GM23338 (cell line): ENCODE measurements at regions not wholly inside any gene's neighbourhood (a gene's known extent, or its start where the extent isn't known, plus 50 kb on each side); places are given as distances from the start of the nearest gene placed in this dataset.

Experiments used
- ATAC-seq: fragments of 200-7000 bp; cut with Tn5 transposase; 3 replicates; pipeline ENCODE4 v1.9.1; 2020
- DNase-seq: peaks from one replicate; pipeline ENCODE4 v3.0.0-alpha.2; 2015; ENCODE audit warnings: low spot score
- H2AFZ ChIP-seq: fragments of 200-600 bp; sonication (generic); 2 replicates; pipeline ENCODE4 v1.8.0; 2016; ENCODE audit warnings: antibody characterized with exemption, mild to moderate bottlenecking, moderate library complexity
- H3F3A ChIP-seq: fragments of 200-600 bp; sonication (generic); replicated peaks from 2 replicates; pipeline ENCODE4 v1.8.0; 2017; ENCODE audit warnings: antibody characterized with exemption, mixed run types, low read depth
- H3K27ac ChIP-seq: fragments of 200-600 bp; sonication (generic); 2 replicates; pipeline ENCODE4 v1.6.1; 2016; ENCODE audit warnings: low read depth
- H3K27me3 ChIP-seq: fragments of 200-600 bp; sonication (generic); 2 replicates; pipeline ENCODE4 v1.8.0; 2016; ENCODE audit warnings: mild to moderate bottlenecking, mixed run types, moderate library complexity; ENCODE audit not compliant: insufficient read depth
- H3K36me3 ChIP-seq: fragments of 200-600 bp; sonication (generic); 2 replicates; pipeline ENCODE4 v1.8.0; 2016; ENCODE audit warnings: mild to moderate bottlenecking; ENCODE audit not compliant: insufficient read depth
- H3K4me1 ChIP-seq: fragments of 200-600 bp; sonication (generic); 2 replicates; pipeline ENCODE4 v1.8.0; 2016; ENCODE audit warnings: mild to moderate bottlenecking, moderate library complexity; ENCODE audit not compliant: insufficient read depth
- H3K4me2 ChIP-seq: fragments of 200-600 bp; sonication (generic); 2 replicates; pipeline ENCODE4 v1.7.1; 2017; ENCODE audit warnings: mixed run types
- H3K4me3 ChIP-seq: fragments of 200-600 bp; sonication (generic); 2 replicates; pipeline ENCODE4 v1.6.1; 2016; ENCODE audit warnings: mixed run types
- H3K79me2 ChIP-seq: fragments of 200-600 bp; sonication (generic); replicated peaks from 2 replicates; pipeline ENCODE4 v1.8.0; 2017; ENCODE audit warnings: mild to moderate bottlenecking; ENCODE audit not compliant: insufficient read depth
- H3K9me2 ChIP-seq: fragments of 200-600 bp; sonication (generic); 2 replicates; pipeline ENCODE4 v1.8.0; 2017; ENCODE audit not compliant: insufficient read depth
- H4K20me1 ChIP-seq: fragments of 200-600 bp; sonication (generic); replicated peaks from 2 replicates; pipeline ENCODE4 v1.8.0; 2017; ENCODE audit warnings: mild to moderate bottlenecking; ENCODE audit not compliant: insufficient read depth
- H3K27ac Mint-ChIP-seq: 2 replicates; pipeline ENCODE4 v1.8.0; 2020; ENCODE audit warnings: inconsistent platforms, mild to moderate bottlenecking, moderate library complexity, mixed read lengths
- H3K27me3 Mint-ChIP-seq: 3 replicates; pipeline ENCODE4 v1.8.0; 2022; ENCODE audit warnings: low read depth, mild to moderate bottlenecking, moderate library complexity, mixed read lengths, inconsistent platforms; ENCODE audit not compliant: insufficient read depth, poor library complexity
- H3K36me3 Mint-ChIP-seq: 3 replicates; pipeline ENCODE4 v1.8.0; 2021; ENCODE audit warnings: low read depth, mild to moderate bottlenecking, inconsistent platforms, moderate library complexity, mixed read lengths
- H3K4me1 Mint-ChIP-seq: 3 replicates; pipeline ENCODE4 v1.8.0; 2020; ENCODE audit warnings: mild to moderate bottlenecking, inconsistent platforms, mixed read lengths
- H3K4me3 Mint-ChIP-seq: 3 replicates; pipeline ENCODE4 v1.8.0; 2021; ENCODE audit warnings: moderate library complexity, mild to moderate bottlenecking, inconsistent platforms, mixed read lengths
- H3K9me3 Mint-ChIP-seq: 3 replicates; pipeline ENCODE4 v1.8.0; 2020; ENCODE audit warnings: moderate library complexity, mild to moderate bottlenecking, inconsistent platforms, mixed read lengths
- CREB1 ChIP-seq: fragments of 250-450 bp; sonication (Bioruptor Pico); IDR thresholded peaks from 2 replicates; pipeline ENCODE4 v1.5.0; 2020; ENCODE audit warnings: low read depth, mild to moderate bottlenecking, moderate library complexity
- EZH2 ChIP-seq: fragments of 200-600 bp; sonication (generic); IDR thresholded peaks from one replicate; pipeline ENCODE4 v1.8.0; 2017; ENCODE audit warnings: antibody characterized with exemption, mild to moderate bottlenecking, low read depth; ENCODE audit not compliant: unreplicated experiment
- EZH2phosphoT487 ChIP-seq: fragments of 200-600 bp; sonication (generic); IDR thresholded peaks from one replicate; pipeline ENCODE4 v1.8.1; 2018; ENCODE audit warnings: antibody characterized with exemption; ENCODE audit not compliant: unreplicated experiment
- JUNB ChIP-seq: IDR thresholded peaks from one replicate; pipeline ENCODE4 v1.6.1; 2016; ENCODE audit warnings: antibody characterized with exemption; ENCODE audit not compliant: unreplicated experiment
- STAT1 ChIP-seq: IDR thresholded peaks from one replicate; pipeline ENCODE4 v1.6.1; 2016; ENCODE audit warnings: antibody characterized with exemption; ENCODE audit not compliant: unreplicated experiment
- ZNF114 ChIP-seq: fragments of 250-450 bp; sonication (Bioruptor Pico); IDR thresholded peaks from 2 replicates; pipeline ENCODE4 v1.5.0; 2020; ENCODE audit warnings: mild to moderate bottlenecking, moderate library complexity
- TF ChIP-seq, protein P1 (sequence below), 2 experiments: fragments of 200-600 bp in 1 of 2; sonication (generic) in 1 of 2; conservative IDR thresholded peaks; 2 replicates each; pipeline versions ENCODE4 v1.5.1 to v1.6.1; 2016 to 2017; ENCODE audit warnings: antibody characterized with exemption in 2 of 2, low read depth in 2 of 2, mild to moderate bottlenecking in 2 of 2, moderate library complexity in 1 of 2
- TF ChIP-seq, protein P2 (sequence below): IDR thresholded peaks from 2 replicates; pipeline ENCODE4 v1.6.1; 2016; ENCODE audit warnings: antibody characterized with exemption
- TF ChIP-seq, protein P3 (sequence below): IDR thresholded peaks from one replicate; pipeline ENCODE4 v1.6.1; 2018; ENCODE audit warnings: antibody characterized with exemption; ENCODE audit not compliant: unreplicated experiment
- TF ChIP-seq, protein P4 (sequence below): fragments of 250-450 bp; sonication (Bioruptor Pico); IDR thresholded peaks from 2 replicates; pipeline ENCODE4 v1.5.0; 2020; ENCODE audit warnings: mild to moderate bottlenecking, moderate library complexity

DNA sequence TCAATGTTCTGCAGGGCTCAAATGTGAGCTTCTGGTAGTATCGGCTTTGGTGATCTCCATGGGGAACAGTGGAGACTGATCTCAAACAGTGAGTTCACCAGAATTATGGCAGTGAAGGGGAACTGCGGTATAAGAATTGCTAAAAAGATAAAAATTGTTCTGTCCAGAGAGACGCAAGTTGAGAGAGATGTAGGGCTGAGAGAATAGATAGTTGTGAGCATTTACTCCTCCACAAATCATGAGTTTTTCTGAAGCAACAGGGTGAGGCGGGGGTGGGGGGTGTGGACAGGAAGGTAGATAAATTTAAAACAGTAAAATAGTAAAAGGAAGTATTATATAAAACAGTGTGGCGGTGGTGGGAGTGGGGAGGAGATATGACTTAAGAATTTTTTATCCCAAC, 98.6 kb upstream of the NEDD9 start (continued):
- TF ChIP-seq, protein P1, sequence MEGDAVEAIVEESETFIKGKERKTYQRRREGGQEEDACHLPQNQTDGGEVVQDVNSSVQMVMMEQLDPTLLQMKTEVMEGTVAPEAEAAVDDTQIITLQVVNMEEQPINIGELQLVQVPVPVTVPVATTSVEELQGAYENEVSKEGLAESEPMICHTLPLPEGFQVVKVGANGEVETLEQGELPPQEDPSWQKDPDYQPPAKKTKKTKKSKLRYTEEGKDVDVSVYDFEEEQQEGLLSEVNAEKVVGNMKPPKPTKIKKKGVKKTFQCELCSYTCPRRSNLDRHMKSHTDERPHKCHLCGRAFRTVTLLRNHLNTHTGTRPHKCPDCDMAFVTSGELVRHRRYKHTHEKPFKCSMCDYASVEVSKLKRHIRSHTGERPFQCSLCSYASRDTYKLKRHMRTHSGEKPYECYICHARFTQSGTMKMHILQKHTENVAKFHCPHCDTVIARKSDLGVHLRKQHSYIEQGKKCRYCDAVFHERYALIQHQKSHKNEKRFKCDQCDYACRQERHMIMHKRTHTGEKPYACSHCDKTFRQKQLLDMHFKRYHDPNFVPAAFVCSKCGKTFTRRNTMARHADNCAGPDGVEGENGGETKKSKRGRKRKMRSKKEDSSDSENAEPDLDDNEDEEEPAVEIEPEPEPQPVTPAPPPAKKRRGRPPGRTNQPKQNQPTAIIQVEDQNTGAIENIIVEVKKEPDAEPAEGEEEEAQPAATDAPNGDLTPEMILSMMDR (conservative IDR thresholded peaks at IDR 0.05; ENCODE audit: low read depth in 2 of 2): no peak
- TF ChIP-seq JUNB (no peak), EZH2phosphoT487 (no peak), EZH2 (no peak)

DNA sequence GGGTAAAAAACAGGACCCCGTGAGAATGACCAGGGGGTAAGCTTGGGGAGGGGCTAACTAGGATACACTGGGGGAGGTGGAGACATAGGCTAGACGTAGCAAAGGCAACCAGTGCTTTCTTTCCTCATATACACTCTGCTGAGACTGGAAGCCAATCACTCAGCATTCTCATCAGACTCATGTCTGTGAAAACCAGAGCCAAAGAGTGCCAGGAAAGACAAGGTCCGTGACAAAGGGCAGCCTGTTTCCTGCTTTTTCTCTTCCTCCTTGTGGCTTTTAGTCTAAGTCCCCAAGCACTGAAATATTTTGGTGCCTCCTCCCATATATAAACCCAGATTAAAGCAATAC, 97.9 kb upstream of the NEDD9 start:
- Mint-ChIP-seq H3K27ac (no peak overlapping the region), H3K4me1 (peaks cover 8% of the 10 kb centered on the region; the same call in 1 of the 3 replicates), H3K36me3 (no peaks in the 10 kb centered on the region), H3K27me3 (peaks cover 6% of the 10 kb centered on the region), H3K4me3 (no peak overlapping the region), H3K9me3 (no peaks in the 10 kb centered on the region; the same call in 2 of the 3 replicates)
- no peaks in the 10 kb centered on the region for H3K79me2 ChIP-seq
- H4K20me1 ChIP-seq: no peaks in the 10 kb centered on the region
- peak overlapping the region; percentile 23 for H2AFZ ChIP-seq
- ATAC-seq (no peak), DNase-seq (no peak)
- H3K9me2 ChIP-seq: peaks cover 4% of the 10 kb centered on the region; the same call in 1 of the 2 replicates
- no peaks in the 10 kb centered on the region for H3K27me3 ChIP-seq
- no peak overlapping the region for H3K27ac ChIP-seq
- no peaks in the 10 kb centered on the region for H3F3A ChIP-seq
- H3K4me3 ChIP-seq: no peak overlapping the region
- H3K4me2 ChIP-seq: no peak overlapping the region
- no peaks in the 10 kb centered on the region for H3K36me3 ChIP-seq
- 0 out of 2 replicates have a peak, but pooled peaks cover under 1% of the 10 kb centered on the region for H3K4me1 ChIP-seq
- TF ChIP-seq CREB1 (CRISPR knock-in tag) (no peak), EZH2phosphoT487 (no peak), ZNF114 (CRISPR knock-in tag) (no peak), JUNB (no peak), EZH2 (no peak), STAT1 (no peak)
- TF ChIP-seq, protein P1 (conservative IDR thresholded peaks at IDR 0.05; ENCODE audit: low read depth in 2 of 2): no peak
- TF ChIP-seq, protein P2, sequence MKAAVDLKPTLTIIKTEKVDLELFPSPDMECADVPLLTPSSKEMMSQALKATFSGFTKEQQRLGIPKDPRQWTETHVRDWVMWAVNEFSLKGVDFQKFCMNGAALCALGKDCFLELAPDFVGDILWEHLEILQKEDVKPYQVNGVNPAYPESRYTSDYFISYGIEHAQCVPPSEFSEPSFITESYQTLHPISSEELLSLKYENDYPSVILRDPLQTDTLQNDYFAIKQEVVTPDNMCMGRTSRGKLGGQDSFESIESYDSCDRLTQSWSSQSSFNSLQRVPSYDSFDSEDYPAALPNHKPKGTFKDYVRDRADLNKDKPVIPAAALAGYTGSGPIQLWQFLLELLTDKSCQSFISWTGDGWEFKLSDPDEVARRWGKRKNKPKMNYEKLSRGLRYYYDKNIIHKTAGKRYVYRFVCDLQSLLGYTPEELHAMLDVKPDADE: no peak
- TF ChIP-seq, protein P3, sequence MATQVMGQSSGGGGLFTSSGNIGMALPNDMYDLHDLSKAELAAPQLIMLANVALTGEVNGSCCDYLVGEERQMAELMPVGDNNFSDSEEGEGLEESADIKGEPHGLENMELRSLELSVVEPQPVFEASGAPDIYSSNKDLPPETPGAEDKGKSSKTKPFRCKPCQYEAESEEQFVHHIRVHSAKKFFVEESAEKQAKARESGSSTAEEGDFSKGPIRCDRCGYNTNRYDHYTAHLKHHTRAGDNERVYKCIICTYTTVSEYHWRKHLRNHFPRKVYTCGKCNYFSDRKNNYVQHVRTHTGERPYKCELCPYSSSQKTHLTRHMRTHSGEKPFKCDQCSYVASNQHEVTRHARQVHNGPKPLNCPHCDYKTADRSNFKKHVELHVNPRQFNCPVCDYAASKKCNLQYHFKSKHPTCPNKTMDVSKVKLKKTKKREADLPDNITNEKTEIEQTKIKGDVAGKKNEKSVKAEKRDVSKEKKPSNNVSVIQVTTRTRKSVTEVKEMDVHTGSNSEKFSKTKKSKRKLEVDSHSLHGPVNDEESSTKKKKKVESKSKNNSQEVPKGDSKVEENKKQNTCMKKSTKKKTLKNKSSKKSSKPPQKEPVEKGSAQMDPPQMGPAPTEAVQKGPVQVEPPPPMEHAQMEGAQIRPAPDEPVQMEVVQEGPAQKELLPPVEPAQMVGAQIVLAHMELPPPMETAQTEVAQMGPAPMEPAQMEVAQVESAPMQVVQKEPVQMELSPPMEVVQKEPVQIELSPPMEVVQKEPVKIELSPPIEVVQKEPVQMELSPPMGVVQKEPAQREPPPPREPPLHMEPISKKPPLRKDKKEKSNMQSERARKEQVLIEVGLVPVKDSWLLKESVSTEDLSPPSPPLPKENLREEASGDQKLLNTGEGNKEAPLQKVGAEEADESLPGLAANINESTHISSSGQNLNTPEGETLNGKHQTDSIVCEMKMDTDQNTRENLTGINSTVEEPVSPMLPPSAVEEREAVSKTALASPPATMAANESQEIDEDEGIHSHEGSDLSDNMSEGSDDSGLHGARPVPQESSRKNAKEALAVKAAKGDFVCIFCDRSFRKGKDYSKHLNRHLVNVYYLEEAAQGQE: no peak
- TF ChIP-seq, protein P4, sequence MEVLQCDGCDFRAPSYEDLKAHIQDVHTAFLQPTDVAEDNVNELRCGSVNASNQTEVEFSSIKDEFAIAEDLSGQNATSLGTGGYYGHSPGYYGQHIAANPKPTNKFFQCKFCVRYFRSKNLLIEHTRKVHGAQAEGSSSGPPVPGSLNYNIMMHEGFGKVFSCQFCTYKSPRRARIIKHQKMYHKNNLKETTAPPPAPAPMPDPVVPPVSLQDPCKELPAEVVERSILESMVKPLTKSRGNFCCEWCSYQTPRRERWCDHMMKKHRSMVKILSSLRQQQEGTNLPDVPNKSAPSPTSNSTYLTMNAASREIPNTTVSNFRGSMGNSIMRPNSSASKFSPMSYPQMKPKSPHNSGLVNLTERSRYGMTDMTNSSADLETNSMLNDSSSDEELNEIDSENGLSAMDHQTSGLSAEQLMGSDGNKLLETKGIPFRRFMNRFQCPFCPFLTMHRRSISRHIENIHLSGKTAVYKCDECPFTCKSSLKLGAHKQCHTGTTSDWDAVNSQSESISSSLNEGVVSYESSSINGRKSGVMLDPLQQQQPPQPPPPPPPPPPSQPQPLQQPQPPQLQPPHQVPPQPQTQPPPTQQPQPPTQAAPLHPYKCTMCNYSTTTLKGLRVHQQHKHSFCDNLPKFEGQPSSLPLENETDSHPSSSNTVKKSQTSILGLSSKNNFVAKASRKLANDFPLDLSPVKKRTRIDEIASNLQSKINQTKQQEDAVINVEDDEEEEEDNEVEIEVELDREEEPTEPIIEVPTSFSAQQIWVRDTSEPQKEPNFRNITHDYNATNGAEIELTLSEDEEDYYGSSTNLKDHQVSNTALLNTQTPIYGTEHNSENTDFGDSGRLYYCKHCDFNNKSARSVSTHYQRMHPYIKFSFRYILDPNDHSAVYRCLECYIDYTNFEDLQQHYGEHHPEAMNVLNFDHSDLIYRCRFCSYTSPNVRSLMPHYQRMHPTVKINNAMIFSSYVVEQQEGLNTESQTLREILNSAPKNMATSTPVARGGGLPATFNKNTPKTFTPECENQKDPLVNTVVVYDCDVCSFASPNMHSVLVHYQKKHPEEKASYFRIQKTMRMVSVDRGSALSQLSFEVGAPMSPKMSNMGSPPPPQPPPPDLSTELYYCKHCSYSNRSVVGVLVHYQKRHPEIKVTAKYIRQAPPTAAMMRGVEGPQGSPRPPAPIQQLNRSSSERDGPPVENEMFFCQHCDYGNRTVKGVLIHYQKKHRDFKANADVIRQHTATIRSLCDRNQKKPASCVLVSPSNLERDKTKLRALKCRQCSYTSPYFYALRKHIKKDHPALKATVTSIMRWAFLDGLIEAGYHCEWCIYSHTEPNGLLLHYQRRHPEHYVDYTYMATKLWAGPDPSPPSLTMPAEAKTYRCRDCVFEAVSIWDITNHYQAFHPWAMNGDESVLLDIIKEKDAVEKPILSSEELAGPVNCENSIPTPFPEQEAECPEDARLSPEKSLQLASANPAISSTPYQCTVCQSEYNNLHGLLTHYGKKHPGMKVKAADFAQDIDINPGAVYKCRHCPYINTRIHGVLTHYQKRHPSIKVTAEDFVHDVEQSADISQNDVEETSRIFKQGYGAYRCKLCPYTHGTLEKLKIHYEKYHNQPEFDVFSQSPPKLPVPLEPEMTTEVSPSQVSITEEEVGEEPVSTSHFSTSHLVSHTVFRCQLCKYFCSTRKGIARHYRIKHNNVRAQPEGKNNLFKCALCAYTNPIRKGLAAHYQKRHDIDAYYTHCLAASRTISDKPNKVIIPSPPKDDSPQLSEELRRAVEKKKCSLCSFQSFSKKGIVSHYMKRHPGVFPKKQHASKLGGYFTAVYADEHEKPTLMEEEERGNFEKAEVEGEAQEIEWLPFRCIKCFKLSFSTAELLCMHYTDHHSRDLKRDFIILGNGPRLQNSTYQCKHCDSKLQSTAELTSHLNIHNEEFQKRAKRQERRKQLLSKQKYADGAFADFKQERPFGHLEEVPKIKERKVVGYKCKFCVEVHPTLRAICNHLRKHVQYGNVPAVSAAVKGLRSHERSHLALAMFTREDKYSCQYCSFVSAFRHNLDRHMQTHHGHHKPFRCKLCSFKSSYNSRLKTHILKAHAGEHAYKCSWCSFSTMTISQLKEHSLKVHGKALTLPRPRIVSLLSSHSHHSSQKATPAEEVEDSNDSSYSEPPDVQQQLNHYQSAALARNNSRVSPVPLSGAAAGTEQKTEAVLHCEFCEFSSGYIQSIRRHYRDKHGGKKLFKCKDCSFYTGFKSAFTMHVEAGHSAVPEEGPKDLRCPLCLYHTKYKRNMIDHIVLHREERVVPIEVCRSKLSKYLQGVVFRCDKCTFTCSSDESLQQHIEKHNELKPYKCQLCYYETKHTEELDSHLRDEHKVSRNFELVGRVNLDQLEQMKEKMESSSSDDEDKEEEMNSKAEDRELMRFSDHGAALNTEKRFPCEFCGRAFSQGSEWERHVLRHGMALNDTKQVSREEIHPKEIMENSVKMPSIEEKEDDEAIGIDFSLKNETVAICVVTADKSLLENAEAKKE (CRISPR knock-in tag): no peak
